ENCODE measurements at regions not wholly inside any gene's neighbourhood (a gene's known extent, or its start where the extent isn't known, plus 50 kb on each side); places are given as distances from the start of the nearest gene placed in this dataset.

DNA sequence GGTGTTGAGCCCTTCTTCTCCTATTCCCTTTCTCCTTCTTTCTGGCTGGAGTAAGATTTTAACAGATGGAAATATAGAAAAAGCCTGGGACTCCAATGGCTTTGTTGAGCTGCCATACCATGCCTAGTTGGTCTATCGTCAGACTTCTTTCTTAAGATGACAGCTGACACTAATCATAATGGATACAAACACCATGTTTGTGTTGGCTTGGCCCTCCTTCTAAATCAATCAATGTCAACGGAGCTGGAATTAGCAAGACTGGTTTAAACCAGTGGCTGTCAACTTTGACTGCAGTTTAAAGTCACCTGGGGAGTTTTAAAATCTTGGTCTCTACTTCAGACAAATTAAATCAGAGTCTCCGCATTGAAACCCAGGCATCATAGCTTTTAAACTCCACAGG is 264.5 kb upstream of the PRR16 start:
- H3K4me1 ChIP-seq (ENCODE audit: insufficient read depth): no peaks in the 10 kb centered on the region
- 49 to 80% (median 78%) methylated on average over 3 of the region's 3 CpGs for WGBS, 3 donors
- no peak overlapping the region for H3K4me3 ChIP-seq
- no peaks in the 10 kb centered on the region for H3K27me3 ChIP-seq
- intact Hi-C loops (cut with DNase I): no loop called here
- H3K27ac ChIP-seq: no peak overlapping the region
- DNase-seq: no peak
- H3K9me3 ChIP-seq: no peaks in the 10 kb centered on the region
- no peaks in the 10 kb centered on the region for H3K36me3 ChIP-seq
- no peak for TF ChIP-seq EP300 (IDR thresholded peaks at IDR 0.05)

DNA sequence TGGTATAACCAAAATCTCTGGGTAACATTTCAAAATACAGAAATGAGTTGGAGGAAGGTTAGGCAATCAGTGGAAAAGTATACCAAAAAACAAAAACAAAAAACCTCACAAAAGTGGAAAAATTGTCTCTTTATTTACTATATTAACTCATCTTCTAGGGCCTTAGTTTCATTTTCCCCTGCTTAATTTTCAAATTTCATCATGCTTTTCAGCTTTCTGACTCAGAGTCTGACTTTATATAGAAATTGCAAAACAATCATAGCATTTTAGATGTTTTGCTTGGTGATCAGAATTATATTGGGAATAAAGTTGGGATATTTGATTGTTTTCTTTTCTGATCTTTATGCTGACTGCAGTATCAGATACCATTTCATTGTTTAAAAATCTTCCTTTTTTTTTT is 257.0 kb upstream of the PRR16 start:
- Histone ChIP-seq H3K4me1 (ENCODE audit: insufficient read depth) (no peaks in the 10 kb centered on the region), H3K27ac (no peak overlapping the region), H3K27me3 (no peaks in the 10 kb centered on the region), H3K9me3 (no peaks in the 10 kb centered on the region), H3K36me3 (no peaks in the 10 kb centered on the region), H3K4me3 (no peak overlapping the region)
- no peak for TF ChIP-seq POLR2A (IDR thresholded peaks at IDR 0.05)
- TF ChIP-seq EP300 (IDR thresholded peaks at IDR 0.05): no peak
- no peak for DNase-seq
- intact Hi-C loops (cut with DNase I): no loop called here

GRCh38 chr5:120217001-120217400 is 247.1 kb upstream of the PRR16 start:
- Histone ChIP-seq H3K27me3 (no peaks in the 10 kb centered on the region), H3K4me3 (no peak overlapping the region), H3K36me3 (no peaks in the 10 kb centered on the region), H3K4me1 (ENCODE audit: insufficient read depth) (no peaks in the 10 kb centered on the region), H3K27ac (no peak overlapping the region), H3K9me3 (no peaks in the 10 kb centered on the region)
- 73 to 93% (median 73%) methylated on average over 2 of the region's 2 CpGs for WGBS, 3 donors
- TF ChIP-seq POLR2A (IDR thresholded peaks at IDR 0.05): no peak
- no peak for TF ChIP-seq EP300 (IDR thresholded peaks at IDR 0.05)
- TF ChIP-seq, protein P1, sequence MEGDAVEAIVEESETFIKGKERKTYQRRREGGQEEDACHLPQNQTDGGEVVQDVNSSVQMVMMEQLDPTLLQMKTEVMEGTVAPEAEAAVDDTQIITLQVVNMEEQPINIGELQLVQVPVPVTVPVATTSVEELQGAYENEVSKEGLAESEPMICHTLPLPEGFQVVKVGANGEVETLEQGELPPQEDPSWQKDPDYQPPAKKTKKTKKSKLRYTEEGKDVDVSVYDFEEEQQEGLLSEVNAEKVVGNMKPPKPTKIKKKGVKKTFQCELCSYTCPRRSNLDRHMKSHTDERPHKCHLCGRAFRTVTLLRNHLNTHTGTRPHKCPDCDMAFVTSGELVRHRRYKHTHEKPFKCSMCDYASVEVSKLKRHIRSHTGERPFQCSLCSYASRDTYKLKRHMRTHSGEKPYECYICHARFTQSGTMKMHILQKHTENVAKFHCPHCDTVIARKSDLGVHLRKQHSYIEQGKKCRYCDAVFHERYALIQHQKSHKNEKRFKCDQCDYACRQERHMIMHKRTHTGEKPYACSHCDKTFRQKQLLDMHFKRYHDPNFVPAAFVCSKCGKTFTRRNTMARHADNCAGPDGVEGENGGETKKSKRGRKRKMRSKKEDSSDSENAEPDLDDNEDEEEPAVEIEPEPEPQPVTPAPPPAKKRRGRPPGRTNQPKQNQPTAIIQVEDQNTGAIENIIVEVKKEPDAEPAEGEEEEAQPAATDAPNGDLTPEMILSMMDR (IDR thresholded peaks at IDR 0.05): no peak
- no peak for DNase-seq
- intact Hi-C loops (cut with DNase I): no loop called here

DNA sequence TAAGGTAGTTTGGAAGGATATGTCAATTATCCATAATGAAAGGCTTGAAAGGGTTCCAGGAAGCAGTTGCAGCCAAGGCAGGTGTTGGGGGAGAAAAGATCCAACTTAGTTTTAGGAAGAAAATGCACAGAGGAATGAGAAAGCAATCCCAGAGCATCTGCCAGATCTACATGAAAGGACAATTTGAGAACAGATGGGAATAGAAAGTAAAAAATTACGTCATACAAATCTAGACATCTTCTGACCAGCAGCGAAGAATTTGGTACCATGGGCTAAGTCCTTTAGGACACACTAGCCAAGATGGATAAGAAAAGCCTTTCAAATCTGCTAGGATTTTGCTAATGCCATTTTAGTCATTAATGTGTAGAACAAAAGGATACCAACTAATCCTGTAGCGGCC is 244.1 kb upstream of the PRR16 start:
- no peak for DNase-seq
- H3K4me3 ChIP-seq: no peak overlapping the region
- H3K36me3 ChIP-seq: no peaks in the 10 kb centered on the region
- H3K27ac ChIP-seq: no peak overlapping the region
- H3K9me3 ChIP-seq: no peaks in the 10 kb centered on the region
- WGBS, 3 donors: 89 to 91% (median 91%) methylated on average over 3 of the region's 3 CpGs
- intact Hi-C loops (cut with DNase I): no loop called here
- H3K27me3 ChIP-seq: no peaks in the 10 kb centered on the region
- TF ChIP-seq, protein P1 (IDR thresholded peaks at IDR 0.05): no peak
- no peak for TF ChIP-seq POLR2A (IDR thresholded peaks at IDR 0.05)
- no peak for TF ChIP-seq EP300 (IDR thresholded peaks at IDR 0.05)
- H3K4me1 ChIP-seq (ENCODE audit: insufficient read depth): no peaks in the 10 kb centered on the region

DNA sequence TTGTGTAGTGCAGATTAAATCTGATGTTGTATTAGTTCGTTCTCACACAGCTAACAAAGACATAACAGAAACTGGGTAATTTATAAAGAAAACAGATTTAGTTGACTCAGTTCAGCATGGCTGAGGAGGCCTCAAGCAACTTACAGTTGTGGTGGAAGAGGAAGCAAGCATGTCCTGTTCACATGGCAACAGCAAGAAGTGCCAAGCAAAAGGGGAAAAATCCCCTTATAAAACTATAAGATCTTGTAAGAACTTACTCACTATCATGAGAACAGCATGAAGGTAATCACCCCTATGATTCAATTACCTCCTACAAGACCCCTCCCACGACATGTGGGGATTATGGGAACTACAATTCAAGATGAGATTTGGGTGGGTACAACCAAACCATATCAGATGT is 238.6 kb upstream of the PRR16 start:
- H3K4me1 ChIP-seq (ENCODE audit: insufficient read depth): no peaks in the 10 kb centered on the region
- H3K9me3 ChIP-seq: no peaks in the 10 kb centered on the region
- H3K4me3 ChIP-seq: no peak overlapping the region
- intact Hi-C loops (cut with DNase I): no loop called here
- H3K27ac ChIP-seq: no peak overlapping the region
- H3K36me3 ChIP-seq: no peaks in the 10 kb centered on the region
- WGBS, 3 donors: 64 to 71% (median 68%) methylated on average over 2 of the region's 2 CpGs
- H3K27me3 ChIP-seq: no peaks in the 10 kb centered on the region
- DNase-seq: no peak
- TF ChIP-seq EP300 (IDR thresholded peaks at IDR 0.05): no peak
- no peak for TF ChIP-seq POLR2A (IDR thresholded peaks at IDR 0.05)
- TF ChIP-seq, protein P1 (IDR thresholded peaks at IDR 0.05): no peak
